Astrocyte of the spinal cord (primary cell): ENCODE measurements at regions not wholly inside any gene's neighbourhood (a gene's known extent, or its start where the extent isn't known, plus 50 kb on each side); places are given as distances from the start of the nearest gene placed in this dataset.
A peak's percentile ranks its signal among the peaks of the same experiment; 100 is the strongest.

Experiments used
- DNase-seq: peaks from one replicate; pipeline ENCODE4 v3.0.0; 2011; ENCODE audit warnings: low read depth, low spot score
- H3K4me3 ChIP-seq: 2 replicates; pipeline ENCODE4 v1.5.1; 2011; ENCODE audit warnings: low read depth, mild to moderate bottlenecking, low read length, moderate library complexity
- in situ Hi-C: cut with HindIII; loops from 2 replicates; pipeline ENCODE4 v1.10.0; 2017; ENCODE audit warnings: low sequenced_read_pairs
- TF ChIP-seq, protein P1 (sequence below): IDR thresholded peaks from 2 replicates; pipeline ENCODE4 v1.5.1; 2012; ENCODE audit warnings: low read depth, mild to moderate bottlenecking, low read length, inconsistent platforms

DNA sequence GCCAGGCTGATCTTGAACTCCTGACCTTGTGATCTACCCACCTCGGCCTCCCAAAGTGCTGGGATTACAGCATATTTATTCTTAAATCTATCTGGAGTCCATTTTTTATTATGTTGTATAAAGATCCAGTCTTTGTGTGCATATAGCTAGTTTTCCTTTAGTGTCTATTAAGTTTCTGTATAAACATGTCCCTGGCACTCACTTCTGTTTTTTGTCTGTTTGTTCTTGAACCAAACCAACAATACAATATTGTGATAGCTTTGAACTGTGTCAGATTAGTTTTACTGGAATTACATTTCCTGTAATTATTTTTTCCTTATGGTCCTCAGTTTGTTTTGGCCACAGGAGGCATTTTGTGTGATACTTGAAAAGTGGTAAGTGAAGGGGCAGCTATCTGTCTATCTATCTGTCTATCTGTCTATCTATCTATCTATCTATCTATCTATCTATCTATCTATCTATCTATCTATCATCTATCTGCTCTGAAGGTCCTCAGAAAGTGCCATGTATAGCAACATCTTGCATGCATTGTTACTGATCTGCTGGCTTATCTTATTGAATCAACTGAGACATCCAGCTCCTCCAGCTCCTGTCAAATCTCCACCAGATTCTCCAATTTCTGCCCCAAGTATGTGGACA lies 70.9 kb upstream of the ACVR1 start:
- no peak overlapping the region for H3K4me3 ChIP-seq
- in situ Hi-C loops: no loop called here
- TF ChIP-seq, protein P1, sequence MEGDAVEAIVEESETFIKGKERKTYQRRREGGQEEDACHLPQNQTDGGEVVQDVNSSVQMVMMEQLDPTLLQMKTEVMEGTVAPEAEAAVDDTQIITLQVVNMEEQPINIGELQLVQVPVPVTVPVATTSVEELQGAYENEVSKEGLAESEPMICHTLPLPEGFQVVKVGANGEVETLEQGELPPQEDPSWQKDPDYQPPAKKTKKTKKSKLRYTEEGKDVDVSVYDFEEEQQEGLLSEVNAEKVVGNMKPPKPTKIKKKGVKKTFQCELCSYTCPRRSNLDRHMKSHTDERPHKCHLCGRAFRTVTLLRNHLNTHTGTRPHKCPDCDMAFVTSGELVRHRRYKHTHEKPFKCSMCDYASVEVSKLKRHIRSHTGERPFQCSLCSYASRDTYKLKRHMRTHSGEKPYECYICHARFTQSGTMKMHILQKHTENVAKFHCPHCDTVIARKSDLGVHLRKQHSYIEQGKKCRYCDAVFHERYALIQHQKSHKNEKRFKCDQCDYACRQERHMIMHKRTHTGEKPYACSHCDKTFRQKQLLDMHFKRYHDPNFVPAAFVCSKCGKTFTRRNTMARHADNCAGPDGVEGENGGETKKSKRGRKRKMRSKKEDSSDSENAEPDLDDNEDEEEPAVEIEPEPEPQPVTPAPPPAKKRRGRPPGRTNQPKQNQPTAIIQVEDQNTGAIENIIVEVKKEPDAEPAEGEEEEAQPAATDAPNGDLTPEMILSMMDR: no peak
- DNase-seq: no peak

DNA sequence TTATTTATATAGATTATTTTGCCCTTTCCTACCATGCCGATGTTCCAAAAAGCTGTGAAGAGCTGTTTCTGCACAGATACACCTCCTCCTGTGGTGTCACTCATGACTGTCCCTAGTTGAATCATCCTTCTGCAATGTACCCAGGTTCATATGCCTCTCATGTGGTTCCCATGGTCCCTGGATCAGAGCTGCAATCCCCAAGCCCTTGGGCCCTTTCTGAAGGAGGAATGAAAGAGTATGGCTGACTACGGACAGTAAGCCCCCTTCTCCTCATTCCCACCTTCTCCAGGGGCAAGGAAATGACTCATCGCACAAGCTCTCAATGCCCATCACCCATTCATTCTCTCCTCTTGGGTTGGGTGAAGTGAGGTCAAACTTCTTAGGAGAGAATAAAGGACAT lies 63.9 kb upstream of the ACVR1 start:
- in situ Hi-C loops: no loop called here
- TF ChIP-seq, protein P1: no peak
- no peak for DNase-seq
- no peak overlapping the region for H3K4me3 ChIP-seq

DNA sequence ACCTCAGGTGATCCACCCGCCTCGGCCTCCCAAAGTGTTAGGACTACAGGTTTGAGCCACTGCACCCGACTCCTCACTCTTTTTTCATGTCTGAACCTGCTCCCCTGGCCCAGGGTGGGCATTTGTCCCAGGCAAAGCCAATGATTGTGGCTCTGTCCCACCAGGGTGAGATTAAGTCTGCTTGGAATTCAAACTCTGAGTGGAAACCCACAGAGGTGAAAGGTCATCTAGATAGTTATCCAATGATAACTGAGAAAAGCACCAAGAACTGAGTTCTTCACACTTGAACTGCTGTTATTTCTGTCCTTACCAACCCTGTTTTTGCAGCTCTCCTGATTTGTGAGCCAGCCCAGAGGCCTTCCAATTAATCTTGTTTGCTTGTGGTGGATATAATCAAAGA lies 62.4 kb upstream of the ACVR1 start:
- DNase-seq: peak; percentile 5
- no peak overlapping the region for H3K4me3 ChIP-seq
- in situ Hi-C loops: no loop called here
- TF ChIP-seq, protein P1: no peak

DNA sequence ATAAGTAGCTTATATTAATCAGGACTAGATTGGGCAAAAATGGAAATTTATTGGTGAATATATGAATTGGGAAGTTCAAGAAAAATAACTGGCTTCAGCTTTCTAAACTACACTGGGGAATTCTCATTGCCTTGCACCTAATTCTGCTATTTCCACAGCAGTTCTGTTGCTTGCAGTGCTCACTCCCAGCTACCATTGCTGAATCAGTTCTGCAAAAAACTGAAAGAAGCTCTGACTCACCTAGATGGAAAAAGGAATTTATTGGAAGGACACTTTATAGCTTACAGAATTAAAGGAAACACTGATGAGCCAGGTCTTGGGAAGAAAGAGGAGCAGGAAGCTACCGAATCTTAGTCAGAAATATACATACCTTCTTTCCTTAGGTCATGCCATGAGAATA lies 60.3 kb upstream of the ACVR1 start:
- DNase-seq: no peak
- in situ Hi-C loops: no loop called here
- H3K4me3 ChIP-seq: no peak overlapping the region
- TF ChIP-seq, protein P1: no peak

DNA sequence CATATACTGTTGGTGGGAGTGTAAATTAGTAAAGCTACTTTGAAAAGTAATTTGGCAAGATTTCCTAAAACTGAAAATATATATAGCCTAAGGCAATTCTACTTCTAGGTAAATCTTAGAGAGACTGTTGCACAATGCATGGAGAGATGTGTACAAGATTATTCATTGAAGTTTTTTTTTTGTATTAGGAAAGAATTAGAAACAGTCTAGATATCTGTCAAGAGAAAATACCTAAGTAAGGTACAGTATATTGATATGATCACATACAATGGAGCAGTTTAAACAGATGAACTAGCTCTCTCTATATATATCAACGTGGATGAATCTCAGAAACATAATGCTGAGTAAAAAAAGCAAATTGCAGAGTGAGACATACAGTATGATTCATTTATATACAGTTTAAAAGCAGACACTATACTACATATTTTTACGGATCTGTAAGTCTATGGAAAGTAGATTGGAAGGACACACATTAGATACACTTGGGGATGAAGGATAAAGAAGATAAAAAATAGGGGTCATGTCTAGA lies 59.3 kb upstream of the ACVR1 start:
- no peak for DNase-seq
- TF ChIP-seq, protein P1: no peak

DNA sequence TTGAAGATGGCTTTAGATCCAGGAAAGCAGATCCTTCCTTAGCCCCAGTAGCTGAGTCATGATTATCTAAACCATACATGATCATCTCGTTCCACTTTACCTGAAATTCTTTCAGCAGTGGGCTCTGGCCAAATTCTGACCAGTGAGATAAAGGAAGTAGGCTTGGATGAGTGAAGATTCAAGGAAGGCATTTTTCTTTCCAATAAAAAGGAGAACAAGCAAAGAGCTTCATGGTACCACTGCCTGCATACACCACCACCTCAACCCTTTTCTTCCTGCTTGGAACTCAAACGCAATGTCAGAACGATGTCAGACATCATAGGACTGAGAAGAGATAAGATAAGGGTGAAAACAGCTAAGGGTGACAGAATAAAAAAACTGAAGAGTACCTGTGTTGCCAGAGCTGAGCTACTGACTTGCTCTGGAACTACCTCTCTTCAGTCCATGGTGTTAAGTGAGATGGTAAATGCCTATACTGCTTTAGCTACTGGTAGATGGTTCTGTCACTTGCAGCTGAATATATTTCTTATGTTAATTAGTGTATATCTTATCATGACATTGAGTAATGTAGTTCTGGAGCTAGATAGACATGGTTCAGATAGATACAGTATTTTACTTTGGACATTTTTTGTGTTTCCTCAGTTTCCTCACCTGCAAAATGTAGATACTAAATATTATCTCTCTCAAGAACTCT lies 58.7 kb upstream of the ACVR1 start:
- TF ChIP-seq, protein P1: no peak
- no peak for DNase-seq
- in situ Hi-C loops: no loop called here
- no peak overlapping the region for H3K4me3 ChIP-seq

More for the DNA sequence above, 59.3 kb upstream of the ACVR1 start:
- in situ Hi-C loops: no loop called here
- no peak overlapping the region for H3K4me3 ChIP-seq
